ENCODE measurements at regions not wholly inside any gene's neighbourhood (a gene's known extent, or its start where the extent isn't known, plus 50 kb on each side); places are given as distances from the start of the nearest gene placed in this dataset.

DNA sequence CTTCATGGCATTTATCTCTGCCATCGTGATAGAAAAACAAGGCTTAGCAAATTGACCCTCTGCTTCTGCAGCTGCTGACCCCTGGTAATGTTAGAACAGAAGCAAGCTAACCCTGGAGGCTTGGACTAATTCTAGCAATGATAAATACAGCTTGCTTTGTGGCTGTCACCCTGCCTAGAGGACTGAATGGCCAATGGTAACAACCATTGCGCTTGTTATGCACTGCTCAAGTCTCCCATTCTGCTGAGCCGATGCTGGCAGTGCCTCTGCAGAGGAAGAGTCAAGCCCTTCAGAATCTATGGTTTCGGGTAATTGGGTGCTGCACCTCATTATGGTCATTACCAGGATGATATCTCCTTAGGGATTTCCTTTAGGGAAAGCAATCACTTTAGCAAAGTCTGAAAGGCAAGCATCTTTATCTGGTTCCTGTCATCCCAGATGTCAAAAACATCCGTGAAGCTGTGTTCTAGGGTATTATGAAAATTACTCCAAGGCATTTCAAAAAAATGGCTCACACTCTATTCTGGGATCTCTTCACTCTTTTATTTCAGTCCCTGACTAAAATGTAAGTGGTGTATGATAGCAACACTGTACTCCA lies 186.8 kb upstream of the DLGAP1 start:
- H3K9me3 ChIP-seq (ENCODE audit: control insufficient read depth, insufficient read depth, low read length): peaks cover 9% of the 10 kb centered on the region
- no peak for DNase-seq
- no peaks in the 10 kb centered on the region for H3K4me1 Mint-ChIP-seq
- no peak for ATAC-seq
- 86% methylated on average over 5 of the region's 5 CpGs for WGBS (ENCODE audit: insufficient coverage)
- intact Hi-C loops (cut with micrococcal nuclease): no loop called here
- H3K27ac ChIP-seq (ENCODE audit: low read length): no peak overlapping the region
- H3K4me3 ChIP-seq (ENCODE audit: low read length): no peak overlapping the region
- TF ChIP-seq, protein P1, sequence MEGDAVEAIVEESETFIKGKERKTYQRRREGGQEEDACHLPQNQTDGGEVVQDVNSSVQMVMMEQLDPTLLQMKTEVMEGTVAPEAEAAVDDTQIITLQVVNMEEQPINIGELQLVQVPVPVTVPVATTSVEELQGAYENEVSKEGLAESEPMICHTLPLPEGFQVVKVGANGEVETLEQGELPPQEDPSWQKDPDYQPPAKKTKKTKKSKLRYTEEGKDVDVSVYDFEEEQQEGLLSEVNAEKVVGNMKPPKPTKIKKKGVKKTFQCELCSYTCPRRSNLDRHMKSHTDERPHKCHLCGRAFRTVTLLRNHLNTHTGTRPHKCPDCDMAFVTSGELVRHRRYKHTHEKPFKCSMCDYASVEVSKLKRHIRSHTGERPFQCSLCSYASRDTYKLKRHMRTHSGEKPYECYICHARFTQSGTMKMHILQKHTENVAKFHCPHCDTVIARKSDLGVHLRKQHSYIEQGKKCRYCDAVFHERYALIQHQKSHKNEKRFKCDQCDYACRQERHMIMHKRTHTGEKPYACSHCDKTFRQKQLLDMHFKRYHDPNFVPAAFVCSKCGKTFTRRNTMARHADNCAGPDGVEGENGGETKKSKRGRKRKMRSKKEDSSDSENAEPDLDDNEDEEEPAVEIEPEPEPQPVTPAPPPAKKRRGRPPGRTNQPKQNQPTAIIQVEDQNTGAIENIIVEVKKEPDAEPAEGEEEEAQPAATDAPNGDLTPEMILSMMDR (IDR thresholded peaks at IDR 0.05): no peak
- no peaks in the 10 kb centered on the region for H3K27me3 ChIP-seq (ENCODE audit: control insufficient read depth, insufficient read depth, low read length)
- H3K27ac Mint-ChIP-seq: no peak overlapping the region
- peaks cover 7% of the 10 kb centered on the region for H3K36me3 Mint-ChIP-seq
- H3K4me3 Mint-ChIP-seq: no peak overlapping the region
- peaks cover 16 to 24% of the 10 kb centered on the region in 2 donors for H3K9me3 Mint-ChIP-seq
- H3K36me3 ChIP-seq (ENCODE audit: control insufficient read depth, insufficient read depth, low read length): no peaks in the 10 kb centered on the region
- H3K27me3 Mint-ChIP-seq (ENCODE audit: low read depth in 2 of 2): no peaks in the 10 kb centered on the region
- no peaks in the 10 kb centered on the region for H3K4me1 ChIP-seq (ENCODE audit: control insufficient read depth, insufficient read depth, low read length)

DNA sequence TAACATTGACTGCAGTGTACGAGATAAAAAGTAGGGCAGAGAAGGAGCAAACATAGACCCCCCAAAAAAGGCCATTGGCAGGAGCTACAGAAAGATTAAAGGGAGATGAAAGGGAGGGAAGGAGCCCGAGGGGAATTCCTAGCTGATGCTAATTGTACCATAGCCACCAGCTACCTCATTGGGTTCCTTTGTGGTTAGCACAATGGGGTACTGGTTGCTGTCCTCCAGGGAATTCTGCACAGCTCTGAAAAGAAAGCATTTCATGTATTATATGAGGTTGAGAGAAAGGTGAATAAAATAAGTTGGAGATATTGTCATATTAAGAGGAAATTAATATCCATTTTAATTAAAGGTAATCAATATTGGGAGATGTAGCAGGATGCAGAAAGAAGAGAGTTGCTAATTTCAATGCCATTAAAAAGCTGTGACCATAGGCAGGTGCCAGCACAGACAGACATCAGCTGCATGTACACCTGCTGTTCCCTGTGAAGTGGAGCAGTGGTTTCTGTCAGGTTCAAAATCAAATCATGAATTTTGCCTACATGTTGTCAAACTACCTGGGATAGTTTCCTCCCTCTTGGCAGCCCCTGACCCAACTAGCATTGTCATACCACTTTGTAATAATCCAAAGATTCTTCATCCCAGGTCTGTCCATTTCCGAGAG lies 185.4 kb upstream of the DLGAP1 start:
- H3K27ac Mint-ChIP-seq: no peak overlapping the region
- WGBS (ENCODE audit: insufficient coverage): 69% methylated on average over 3 of the region's 3 CpGs

DNA sequence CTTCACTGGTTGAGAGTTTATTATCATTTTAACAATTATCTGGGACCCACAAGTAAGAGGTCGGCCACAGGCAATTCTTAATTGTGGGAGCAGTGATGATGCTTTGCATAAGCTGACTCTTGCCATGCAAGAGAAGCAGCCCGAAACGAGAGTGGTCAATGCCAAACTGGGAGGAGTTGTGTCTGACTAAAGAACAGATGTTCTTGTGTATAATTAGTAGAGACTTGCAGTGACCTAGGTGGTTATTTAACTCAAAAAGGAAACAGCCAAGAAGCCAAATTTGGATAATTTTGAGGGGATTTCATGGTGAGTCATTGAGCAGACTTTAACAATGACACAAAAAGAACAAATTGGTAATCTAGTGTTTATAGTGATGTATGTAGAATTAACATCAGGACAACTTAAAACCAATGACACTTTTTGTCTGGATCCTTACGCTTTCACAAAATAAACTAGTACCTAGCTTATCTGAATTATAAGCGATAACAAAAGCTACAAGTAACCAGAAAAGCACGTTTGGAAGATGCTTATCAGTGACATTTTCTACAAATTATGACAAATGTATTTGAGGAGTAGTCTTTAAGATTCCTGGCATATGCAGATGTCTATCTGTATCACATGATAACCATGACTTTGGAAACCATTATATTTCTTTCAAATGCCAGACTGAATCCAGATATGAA lies 184.7 kb upstream of the DLGAP1 start:
- H3K27me3 ChIP-seq (ENCODE audit: control insufficient read depth, insufficient read depth, low read length): no peaks in the 10 kb centered on the region
- H3K9me3 ChIP-seq (ENCODE audit: control insufficient read depth, insufficient read depth, low read length): peaks cover 9% of the 10 kb centered on the region
- Mint-ChIP-seq H3K27ac (no peak overlapping the region), H3K4me3 (no peak overlapping the region), H3K4me1 (no peaks in the 10 kb centered on the region), H3K36me3 (no peaks in the 10 kb centered on the region), H3K9me3 (peaks cover 16 to 26% of the 10 kb centered on the region in 2 donors), H3K27me3 (ENCODE audit: low read depth in 2 of 2) (no peaks in the 10 kb centered on the region)
- no peaks in the 10 kb centered on the region for H3K36me3 ChIP-seq (ENCODE audit: control insufficient read depth, insufficient read depth, low read length)
- WGBS (ENCODE audit: insufficient coverage): 74% methylated on average over 4 of the region's 6 CpGs
- no peak overlapping the region for H3K27ac ChIP-seq (ENCODE audit: low read length)
- no peak overlapping the region for H3K4me3 ChIP-seq (ENCODE audit: low read length)
- ATAC-seq (no peak), DNase-seq (no peak)
- H3K4me1 ChIP-seq (ENCODE audit: control insufficient read depth, insufficient read depth, low read length): no peaks in the 10 kb centered on the region
- TF ChIP-seq, protein P1 (IDR thresholded peaks at IDR 0.05): no peak
- intact Hi-C loops (cut with micrococcal nuclease): no loop called here

More for the DNA sequence above, 185.4 kb upstream of the DLGAP1 start:
- Mint-ChIP-seq H3K36me3 (peaks cover 2% of the 10 kb centered on the region), H3K27me3 (ENCODE audit: low read depth in 2 of 2) (no peaks in the 10 kb centered on the region), H3K4me1 (no peaks in the 10 kb centered on the region), H3K4me3 (no peak overlapping the region), H3K9me3 (peaks cover 15 to 22% of the 10 kb centered on the region in 2 donors)
- H3K27me3 ChIP-seq (ENCODE audit: control insufficient read depth, insufficient read depth, low read length): no peaks in the 10 kb centered on the region
- no peaks in the 10 kb centered on the region for H3K4me1 ChIP-seq (ENCODE audit: control insufficient read depth, insufficient read depth, low read length)
- no peaks in the 10 kb centered on the region for H3K36me3 ChIP-seq (ENCODE audit: control insufficient read depth, insufficient read depth, low read length)
- intact Hi-C loops (cut with micrococcal nuclease): no loop called here
- no peak for ATAC-seq
- peaks cover 9% of the 10 kb centered on the region for H3K9me3 ChIP-seq (ENCODE audit: control insufficient read depth, insufficient read depth, low read length)
- TF ChIP-seq, protein P1 (IDR thresholded peaks at IDR 0.05): no peak
- H3K4me3 ChIP-seq (ENCODE audit: low read length): no peak overlapping the region
- no peak overlapping the region for H3K27ac ChIP-seq (ENCODE audit: low read length)
- DNase-seq: no peak

All from natural killer cell (primary cell).